SK-N-SH treated with all-trans-retinoic acid at 6 μM for 48 hours (cell line): ENCODE measurements at regions not wholly inside any gene's neighbourhood (a gene's known extent, or its start where the extent isn't known, plus 50 kb on each side); places are given as distances from the start of the nearest gene placed in this dataset.

ENCODE experiments used
- CSRNP3 ChIP-seq: fragments of 250-450 bp; sonication (Bioruptor Pico); IDR thresholded peaks from 2 replicates; pipeline ENCODE4 v1.5.1; 2021; ENCODE audit warnings: mild to moderate bottlenecking, moderate library complexity
- ESRRG ChIP-seq: fragments of 250-450 bp; sonication (Bioruptor Pico); IDR thresholded peaks from 2 replicates; pipeline ENCODE4 v1.6.1; 2021; ENCODE audit warnings: mild to moderate bottlenecking
- GLIS3 ChIP-seq: fragments of 250-450 bp; sonication (Bioruptor Pico); IDR thresholded peaks from 2 replicates; pipeline ENCODE4 v1.5.0; 2020; ENCODE audit warnings: mild to moderate bottlenecking, moderate library complexity
- PATZ1 ChIP-seq: fragments of 250-450 bp; sonication (Bioruptor Pico); IDR thresholded peaks from 2 replicates; pipeline ENCODE4 v1.8.0; 2020; ENCODE audit warnings: mild to moderate bottlenecking, moderate library complexity, borderline replicate concordance
- RARB ChIP-seq: fragments of 250-450 bp; sonication (Bioruptor Pico); IDR thresholded peaks from 2 replicates; pipeline ENCODE4 v1.8.0; 2021; ENCODE audit warnings: mild to moderate bottlenecking, moderate library complexity
- TSHZ2 ChIP-seq: fragments of 250-450 bp; sonication (Bioruptor Pico); IDR thresholded peaks from 2 replicates; pipeline ENCODE4 v1.5.0; 2020; ENCODE audit warnings: mild to moderate bottlenecking, moderate library complexity
- ZFP3 ChIP-seq: fragments of 250-450 bp; sonication (Bioruptor Pico); IDR thresholded peaks from 2 replicates; pipeline ENCODE4 v1.5.0; 2020; ENCODE audit warnings: mild to moderate bottlenecking, moderate library complexity
- ZFP30 ChIP-seq: fragments of 450-650 bp; formaldehyde crosslinking; IDR thresholded peaks from 2 replicates; pipeline ENCODE4 v1.5.0; 2022; ENCODE audit warnings: mild to moderate bottlenecking, moderate library complexity
- ZNF70 ChIP-seq: fragments of 450-650 bp; formaldehyde crosslinking; IDR thresholded peaks from 2 replicates; pipeline ENCODE4 v1.5.0; 2020; ENCODE audit warnings: mild to moderate bottlenecking, moderate library complexity
- ZNF8 ChIP-seq: fragments of 450-650 bp; formaldehyde crosslinking; IDR thresholded peaks from 2 replicates; pipeline ENCODE4 v1.5.0; 2020; ENCODE audit warnings: mild to moderate bottlenecking, moderate library complexity

GRCh38 chr2:226184540-226184939 lies 615.1 kb downstream of the IRS1 start:
- TF ChIP-seq TSHZ2 (CRISPR knock-in tag) = no peak
- no peak for TF ChIP-seq RARB (CRISPR knock-in tag)
- TF ChIP-seq ZFP30 = no peak
- TF ChIP-seq ESRRG (CRISPR knock-in tag) = no peak
- no peak for TF ChIP-seq GLIS3
- TF ChIP-seq ZNF70 = no peak
- TF ChIP-seq PATZ1 (CRISPR knock-in tag) = no peak
- TF ChIP-seq ZFP3 = no peak
- no peak for TF ChIP-seq ZNF8
- TF ChIP-seq CSRNP3 (CRISPR knock-in tag) = no peak
